ENCODE measurements at regions not wholly inside any gene's neighbourhood (a gene's known extent, or its start where the extent isn't known, plus 50 kb on each side); places are given as distances from the start of the nearest gene placed in this dataset.

- no peak for DNase-seq (ENCODE audit: low spot score in 2 of 2)
- TF ChIP-seq EP300 (IDR thresholded peaks at IDR 0.05) (no peak), POLR2A (IDR thresholded peaks at IDR 0.05) (no peak), CTCF (IDR thresholded peaks at IDR 0.05) (no peak)
- Histone ChIP-seq H3K27ac (no peak overlapping the region), H3K36me3 (no peaks in the 10 kb centered on the region), H3K4me3 (no peak overlapping the region), H3K4me1 (peaks cover 0 to 9% (median 3%) of the 10 kb centered on the region in 4 donors), H3K9me3 (no peaks in the 10 kb centered on the region), H3K27me3 (no peaks in the 10 kb centered on the region)
- WGBS, 2 donors: 71 to 73% methylated on average over 6 of the region's 6 CpGs
Measured at GRCh38 chr6:109315341-109316110, 66.7 kb downstream of the CD164 start.

- Histone ChIP-seq H3K4me1 (peaks cover 0 to 9% (median 3%) of the 10 kb centered on the region in 4 donors), H3K27me3 (no peaks in the 10 kb centered on the region), H3K9me3 (no peaks in the 10 kb centered on the region), H3K36me3 (no peaks in the 10 kb centered on the region), H3K4me3 (no peak overlapping the region), H3K27ac (no peak overlapping the region)
- 80 to 85% methylated on average over 12 of the region's 12 CpGs for WGBS, 2 donors
- DNase-seq (ENCODE audit: low spot score in 2 of 2): no peak
- no peak for TF ChIP-seq POLR2A (IDR thresholded peaks at IDR 0.05)
- no peak for TF ChIP-seq CTCF (IDR thresholded peaks at IDR 0.05)
Measured at GRCh38 chr6:109314313-109314712, 68.0 kb downstream of the CD164 start.

GRCh38 chr6:109313139-109313538 lies 69.1 kb downstream of the CD164 start:
- TF ChIP-seq CTCF (IDR thresholded peaks at IDR 0.05) (no peak), POLR2A (IDR thresholded peaks at IDR 0.05) (no peak), EP300 (IDR thresholded peaks at IDR 0.05) (no peak)
- Histone ChIP-seq H3K27me3 (no peaks in the 10 kb centered on the region), H3K36me3 (no peaks in the 10 kb centered on the region), H3K27ac (no peak overlapping the region), H3K4me3 (no peak overlapping the region), H3K9me3 (no peaks in the 10 kb centered on the region), H3K4me1 (peaks cover 0 to 7% (median 0%) of the 10 kb centered on the region in 4 donors)
- 89 to 91% methylated on average over 5 of the region's 5 CpGs for WGBS, 2 donors
- no peak for DNase-seq (ENCODE audit: low spot score in 2 of 2)

GRCh38 chr6:109311471-109311870 lies 70.8 kb downstream of the CD164 start:
- DNase-seq (ENCODE audit: low spot score in 2 of 2): peak in 1 of 2 donors; percentile 68
- Histone ChIP-seq H3K4me3 (no peak overlapping the region), H3K36me3 (no peaks in the 10 kb centered on the region), H3K4me1 (peaks cover 0 to under 1% (median 0%) of the 10 kb centered on the region in 4 donors), H3K27me3 (no peaks in the 10 kb centered on the region), H3K9me3 (no peaks in the 10 kb centered on the region), H3K27ac (no peak overlapping the region)
- TF ChIP-seq POLR2A (IDR thresholded peaks at IDR 0.05): no peak
- TF ChIP-seq EP300 (IDR thresholded peaks at IDR 0.05): peak in 1 of 2 donors; percentile 41
- TF ChIP-seq CTCF (IDR thresholded peaks at IDR 0.05): no peak
- WGBS, 2 donors: 60 to 81% methylated on average over 2 of the region's 2 CpGs

GRCh38 chr6:109309917-109310316 lies 72.3 kb downstream of the CD164 start:
- Histone ChIP-seq H3K4me1 (no peaks in the 10 kb centered on the region), H3K36me3 (no peaks in the 10 kb centered on the region), H3K9me3 (no peaks in the 10 kb centered on the region), H3K4me3 (no peak overlapping the region), H3K27ac (no peak overlapping the region), H3K27me3 (no peaks in the 10 kb centered on the region)
- DNase-seq (ENCODE audit: low spot score in 2 of 2): no peak
- TF ChIP-seq EP300 (IDR thresholded peaks at IDR 0.05): no peak
- TF ChIP-seq CTCF (IDR thresholded peaks at IDR 0.05): no peak
- TF ChIP-seq POLR2A (IDR thresholded peaks at IDR 0.05): no peak
- 91 to 92% methylated on average over 5 of the region's 5 CpGs for WGBS, 2 donors

All from tibial nerve (tissue), 4 donors.